GM10266 (cell line): ENCODE measurements at regions not wholly inside any gene's neighbourhood (a gene's known extent, or its start where the extent isn't known, plus 50 kb on each side); places are given as distances from the start of the nearest gene placed in this dataset.
"Not testable (repeated sequence)": the region's sequence is repeated elsewhere in the genome, so short reads cannot be mapped to it uniquely, and the experiment has no call there.

Source experiments
- DNase-seq: peaks from one replicate; pipeline ENCODE4 v3.0.0; 2012; ENCODE audit errors: extremely low spot score
- TF ChIP-seq, protein P1 (sequence below): IDR thresholded peaks from 2 replicates; pipeline ENCODE4 v1.5.1; 2012; ENCODE audit warnings: mild to moderate bottlenecking, low read depth; ENCODE audit not compliant: control insufficient read depth, insufficient read depth; ENCODE audit errors: missing control alignments

DNA sequence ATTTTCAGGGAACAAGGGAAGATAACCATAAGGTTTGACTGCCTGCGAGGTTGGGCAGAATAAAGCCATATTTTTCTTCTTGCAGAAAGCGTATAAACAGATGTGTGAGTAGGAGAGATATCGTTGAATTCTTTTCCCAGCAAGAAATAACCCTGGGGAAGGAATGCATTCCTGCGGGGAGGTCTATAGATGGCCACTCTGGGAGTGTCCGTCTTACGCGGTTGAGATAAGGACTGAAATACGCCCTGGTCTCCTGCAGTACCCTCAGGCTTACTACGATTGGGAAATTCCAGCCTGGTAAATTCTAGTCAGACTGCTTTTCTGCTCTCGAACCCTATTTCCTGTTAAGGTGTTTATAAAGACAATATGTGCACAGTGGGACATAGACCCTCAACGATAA lies 225.0 kb downstream of the LRIG3 start:
- TF ChIP-seq, protein P1, sequence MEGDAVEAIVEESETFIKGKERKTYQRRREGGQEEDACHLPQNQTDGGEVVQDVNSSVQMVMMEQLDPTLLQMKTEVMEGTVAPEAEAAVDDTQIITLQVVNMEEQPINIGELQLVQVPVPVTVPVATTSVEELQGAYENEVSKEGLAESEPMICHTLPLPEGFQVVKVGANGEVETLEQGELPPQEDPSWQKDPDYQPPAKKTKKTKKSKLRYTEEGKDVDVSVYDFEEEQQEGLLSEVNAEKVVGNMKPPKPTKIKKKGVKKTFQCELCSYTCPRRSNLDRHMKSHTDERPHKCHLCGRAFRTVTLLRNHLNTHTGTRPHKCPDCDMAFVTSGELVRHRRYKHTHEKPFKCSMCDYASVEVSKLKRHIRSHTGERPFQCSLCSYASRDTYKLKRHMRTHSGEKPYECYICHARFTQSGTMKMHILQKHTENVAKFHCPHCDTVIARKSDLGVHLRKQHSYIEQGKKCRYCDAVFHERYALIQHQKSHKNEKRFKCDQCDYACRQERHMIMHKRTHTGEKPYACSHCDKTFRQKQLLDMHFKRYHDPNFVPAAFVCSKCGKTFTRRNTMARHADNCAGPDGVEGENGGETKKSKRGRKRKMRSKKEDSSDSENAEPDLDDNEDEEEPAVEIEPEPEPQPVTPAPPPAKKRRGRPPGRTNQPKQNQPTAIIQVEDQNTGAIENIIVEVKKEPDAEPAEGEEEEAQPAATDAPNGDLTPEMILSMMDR, result no peak
- no peak for DNase-seq

DNA sequence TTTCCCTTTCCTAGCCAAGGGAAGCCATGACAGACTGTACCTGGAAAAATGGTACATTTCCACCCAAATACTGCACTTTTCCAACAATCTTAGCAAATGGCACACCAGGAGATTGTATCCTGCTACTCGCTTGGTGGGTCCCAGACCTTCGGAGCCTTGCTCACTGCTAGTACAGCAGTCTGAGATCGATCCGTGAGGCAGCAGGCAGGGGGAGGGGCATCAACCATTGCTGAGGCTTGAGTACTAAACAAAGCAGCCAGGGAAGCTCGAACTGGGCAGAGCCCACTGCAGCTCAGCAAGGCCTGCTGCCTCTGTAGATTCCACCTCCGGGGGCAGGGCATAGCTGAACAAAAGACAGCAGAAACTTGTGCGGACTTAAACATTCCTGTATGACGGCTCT lies 218.8 kb downstream of the LRIG3 start:
- DNase-seq, result no peak
- TF ChIP-seq, protein P1, result no peak

DNA sequence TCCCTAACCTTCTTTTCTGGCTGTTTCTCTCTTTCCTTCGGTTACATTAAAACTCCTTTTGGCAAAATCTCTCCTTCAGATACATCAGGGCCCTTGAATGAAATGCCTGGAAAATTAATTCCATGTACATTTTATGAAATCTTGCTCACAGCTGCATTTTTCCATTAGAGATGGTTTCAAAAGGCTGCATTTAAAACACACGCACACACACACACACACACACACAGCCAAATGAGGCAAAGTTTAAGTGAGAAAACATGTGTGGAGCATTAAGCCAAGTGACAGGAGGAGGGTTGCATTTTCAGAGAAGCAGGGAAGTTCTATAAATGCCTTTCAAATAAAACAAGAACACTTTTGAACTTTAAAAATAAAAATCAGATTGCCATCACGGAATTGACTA lies 216.4 kb downstream of the LRIG3 start:
- TF ChIP-seq, protein P1, result no peak
- DNase-seq, result no peak

DNA sequence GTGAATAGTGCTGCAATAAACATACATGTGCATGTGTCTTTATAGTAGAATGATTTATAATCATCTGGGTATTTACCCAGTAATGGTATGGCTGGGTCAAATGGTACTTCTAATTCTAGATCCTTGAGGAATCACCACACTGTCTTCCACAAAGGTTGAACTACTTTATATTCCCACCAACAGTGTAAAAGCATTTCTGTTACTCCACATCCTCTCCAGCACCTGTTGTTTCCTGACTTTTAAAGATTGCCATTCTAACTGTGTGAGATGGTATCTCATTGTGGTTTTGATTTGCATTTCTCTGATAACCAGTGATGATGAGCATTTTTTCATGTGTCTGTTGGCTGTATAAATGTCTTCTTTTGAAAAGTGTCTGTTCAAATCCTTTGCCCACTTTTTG lies 215.5 kb downstream of the LRIG3 start:
- DNase-seq, result not testable (repeated sequence)

DNA sequence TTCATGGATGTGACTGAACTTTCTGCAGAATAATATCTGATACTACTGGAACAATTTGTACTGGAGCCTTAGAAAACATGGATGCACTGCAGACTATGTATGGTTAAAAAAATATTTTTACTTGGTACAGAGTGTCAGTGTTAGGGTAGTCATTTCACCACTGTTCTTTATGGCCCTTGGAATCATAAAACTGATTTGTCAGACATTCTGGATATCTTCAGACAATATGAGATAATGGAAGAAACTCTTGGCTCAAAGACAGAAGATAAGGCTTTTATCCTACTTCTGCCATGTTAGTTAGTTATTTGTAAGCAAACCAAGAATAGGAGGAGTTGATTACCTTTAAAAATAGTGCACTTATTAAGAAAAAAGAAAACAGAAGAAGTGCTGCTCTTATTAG lies 209.4 kb downstream of the LRIG3 start:
- DNase-seq, result no peak
- TF ChIP-seq, protein P1, result no peak

DNA sequence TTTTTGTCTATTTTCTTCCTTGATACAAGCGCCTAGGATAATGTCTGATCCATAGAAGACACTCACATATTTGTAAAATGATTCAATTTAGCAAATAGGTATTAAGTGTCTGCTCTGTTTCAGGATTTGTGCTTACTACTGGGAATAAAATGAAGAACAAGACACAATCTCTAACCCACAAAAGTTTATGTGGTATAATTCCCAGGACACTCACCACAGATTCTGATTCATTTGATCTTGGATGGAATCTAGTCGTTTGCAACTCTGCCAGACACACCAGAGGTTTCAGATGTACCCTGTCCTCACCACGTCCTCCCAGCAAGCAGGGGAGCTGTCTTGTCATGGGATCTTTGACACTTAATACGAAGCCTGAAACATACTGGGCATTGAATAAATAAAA lies 208.3 kb downstream of the LRIG3 start:
- TF ChIP-seq, protein P1, result no peak
- DNase-seq, result no peak

DNA sequence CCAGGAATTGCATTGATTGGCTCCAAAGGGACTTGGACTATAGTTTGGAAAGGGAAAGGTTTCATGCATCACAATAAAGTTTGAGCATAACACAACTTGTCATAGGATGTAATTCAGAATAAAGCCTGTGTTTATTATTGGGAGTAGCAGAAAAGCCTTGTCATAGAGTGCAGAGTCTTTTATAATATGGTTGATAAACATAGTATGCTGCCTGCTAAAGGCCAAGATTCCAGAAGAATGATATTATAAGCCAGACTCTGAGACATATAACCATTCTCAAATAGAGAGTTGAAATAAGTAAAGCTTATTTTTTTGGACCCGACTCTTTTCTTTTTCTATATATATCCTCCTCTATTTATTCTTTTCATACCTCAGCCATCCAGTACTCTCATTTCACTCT lies 207.3 kb downstream of the LRIG3 start:
- TF ChIP-seq, protein P1, result no peak
- DNase-seq, result no peak

DNA sequence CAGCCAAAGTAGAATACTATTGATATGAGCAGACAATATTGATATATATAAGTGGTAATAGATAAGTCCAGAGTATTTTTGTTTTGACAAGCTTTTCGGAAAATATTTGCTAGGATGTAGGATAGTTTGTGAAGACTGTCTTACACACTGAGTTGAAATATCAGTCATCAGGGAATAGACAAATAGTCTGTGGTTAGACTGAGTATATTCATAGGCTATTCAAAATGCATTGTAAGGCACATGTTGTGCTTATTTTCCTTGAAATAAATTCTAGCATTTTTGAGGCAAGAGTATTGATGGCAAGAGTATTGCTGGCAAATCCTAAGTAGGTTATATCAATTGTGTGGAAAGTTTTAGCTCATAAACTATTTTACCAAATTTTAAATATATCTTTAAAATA lies 201.1 kb downstream of the LRIG3 start:
- DNase-seq, result no peak
- TF ChIP-seq, protein P1, result no peak
